ENCODE measurements at regions not wholly inside any gene's neighbourhood (a gene's known extent, or its start where the extent isn't known, plus 50 kb on each side); places are given as distances from the start of the nearest gene placed in this dataset.

DNA sequence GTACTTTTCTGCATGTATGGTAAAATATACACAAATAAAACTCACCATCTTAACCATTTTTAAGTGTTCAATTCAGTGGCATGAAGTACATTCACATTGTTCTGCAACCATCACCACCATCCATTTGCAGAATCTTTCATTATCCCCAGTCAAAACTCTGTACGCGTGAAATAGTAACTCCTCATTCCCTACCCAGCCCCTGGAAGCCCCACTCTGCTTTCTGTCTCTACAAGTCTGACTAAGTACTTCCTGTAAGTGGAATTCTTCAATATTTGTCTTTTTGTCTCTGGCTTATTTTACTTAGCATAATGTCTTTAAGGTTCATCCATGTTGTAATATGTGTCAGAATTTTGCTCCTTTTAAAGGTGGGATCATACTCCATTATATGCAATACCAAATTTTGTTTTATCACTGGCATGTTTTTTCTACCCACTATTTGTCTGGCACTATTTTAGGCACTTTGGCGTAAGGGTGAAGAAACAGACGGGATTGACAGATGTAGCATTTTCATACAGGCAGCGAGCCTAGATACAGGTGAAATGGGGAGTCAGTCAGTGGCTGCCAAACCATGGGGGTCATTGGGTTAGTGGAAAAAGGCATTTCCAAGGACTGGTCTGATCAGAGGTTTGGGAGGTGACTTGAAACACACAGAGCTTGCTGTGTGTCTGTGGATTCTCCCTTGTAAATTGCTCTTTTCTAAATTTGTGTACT is 163.2 kb upstream of the MYCN start:
- Histone ChIP-seq H2AFZ (ENCODE audit: low read length) (no peak overlapping the region), H3K9me3 (ENCODE audit: low read depth, low read length) (no peaks in the 10 kb centered on the region), H3K4me3 (ENCODE audit: insufficient read depth, low read length) (no peak overlapping the region), H3K27me3 (ENCODE audit: insufficient read depth, low read length) (no peaks in the 10 kb centered on the region), H3K79me2 (ENCODE audit: insufficient read depth, low read length) (no peaks in the 10 kb centered on the region), H3K4me1 (ENCODE audit: insufficient read depth, low read length) (no peaks in the 10 kb centered on the region), H3K4me2 (ENCODE audit: insufficient read depth, low read length) (no peak overlapping the region), H4K20me1 (ENCODE audit: insufficient read depth, low read length) (no peaks in the 10 kb centered on the region), H3K27ac (ENCODE audit: low read depth, low read length) (no peak overlapping the region), H3K36me3 (ENCODE audit: insufficient read depth, low read length) (no peaks in the 10 kb centered on the region)
- TF ChIP-seq, protein P1, sequence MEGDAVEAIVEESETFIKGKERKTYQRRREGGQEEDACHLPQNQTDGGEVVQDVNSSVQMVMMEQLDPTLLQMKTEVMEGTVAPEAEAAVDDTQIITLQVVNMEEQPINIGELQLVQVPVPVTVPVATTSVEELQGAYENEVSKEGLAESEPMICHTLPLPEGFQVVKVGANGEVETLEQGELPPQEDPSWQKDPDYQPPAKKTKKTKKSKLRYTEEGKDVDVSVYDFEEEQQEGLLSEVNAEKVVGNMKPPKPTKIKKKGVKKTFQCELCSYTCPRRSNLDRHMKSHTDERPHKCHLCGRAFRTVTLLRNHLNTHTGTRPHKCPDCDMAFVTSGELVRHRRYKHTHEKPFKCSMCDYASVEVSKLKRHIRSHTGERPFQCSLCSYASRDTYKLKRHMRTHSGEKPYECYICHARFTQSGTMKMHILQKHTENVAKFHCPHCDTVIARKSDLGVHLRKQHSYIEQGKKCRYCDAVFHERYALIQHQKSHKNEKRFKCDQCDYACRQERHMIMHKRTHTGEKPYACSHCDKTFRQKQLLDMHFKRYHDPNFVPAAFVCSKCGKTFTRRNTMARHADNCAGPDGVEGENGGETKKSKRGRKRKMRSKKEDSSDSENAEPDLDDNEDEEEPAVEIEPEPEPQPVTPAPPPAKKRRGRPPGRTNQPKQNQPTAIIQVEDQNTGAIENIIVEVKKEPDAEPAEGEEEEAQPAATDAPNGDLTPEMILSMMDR (IDR thresholded peaks at IDR 0.05; ENCODE audit: extremely low read depth, low read depth, low read length): no peak
- no peak for DNase-seq (ENCODE audit: insufficient read length, low spot score, missing footprints)

DNA sequence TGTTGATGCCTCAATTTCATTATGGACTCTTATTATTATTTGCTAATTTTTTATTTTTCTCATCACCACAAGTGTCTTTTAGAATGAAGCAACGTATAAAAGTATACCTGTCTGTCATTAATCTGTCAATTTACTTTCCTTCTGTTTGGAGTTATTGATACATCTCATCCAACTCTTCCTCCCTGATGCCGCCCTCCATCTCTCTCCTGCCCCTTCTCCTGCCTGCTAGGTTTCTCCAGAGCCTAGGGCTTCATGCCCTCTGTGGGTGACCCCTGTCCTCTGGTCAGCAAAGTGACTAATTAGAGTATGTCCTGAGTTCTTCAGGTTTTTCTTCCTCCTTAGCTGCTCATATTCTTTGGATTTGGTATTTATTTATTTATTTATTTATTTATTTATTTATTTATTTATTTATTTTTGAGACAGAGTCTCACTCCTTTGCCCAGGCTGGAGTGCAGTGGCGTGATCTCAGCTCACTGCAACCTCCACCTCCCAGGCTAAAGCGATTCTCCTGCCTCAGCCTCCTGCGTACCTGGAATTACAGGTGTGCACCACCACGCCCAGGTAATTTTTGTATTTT is 162.5 kb upstream of the MYCN start:
- H3K9me3 ChIP-seq (ENCODE audit: low read depth, low read length): no peaks in the 10 kb centered on the region
- no peaks in the 10 kb centered on the region for H3K27me3 ChIP-seq (ENCODE audit: insufficient read depth, low read length)
- TF ChIP-seq, protein P1 (IDR thresholded peaks at IDR 0.05; ENCODE audit: extremely low read depth, low read depth, low read length): no peak

DNA sequence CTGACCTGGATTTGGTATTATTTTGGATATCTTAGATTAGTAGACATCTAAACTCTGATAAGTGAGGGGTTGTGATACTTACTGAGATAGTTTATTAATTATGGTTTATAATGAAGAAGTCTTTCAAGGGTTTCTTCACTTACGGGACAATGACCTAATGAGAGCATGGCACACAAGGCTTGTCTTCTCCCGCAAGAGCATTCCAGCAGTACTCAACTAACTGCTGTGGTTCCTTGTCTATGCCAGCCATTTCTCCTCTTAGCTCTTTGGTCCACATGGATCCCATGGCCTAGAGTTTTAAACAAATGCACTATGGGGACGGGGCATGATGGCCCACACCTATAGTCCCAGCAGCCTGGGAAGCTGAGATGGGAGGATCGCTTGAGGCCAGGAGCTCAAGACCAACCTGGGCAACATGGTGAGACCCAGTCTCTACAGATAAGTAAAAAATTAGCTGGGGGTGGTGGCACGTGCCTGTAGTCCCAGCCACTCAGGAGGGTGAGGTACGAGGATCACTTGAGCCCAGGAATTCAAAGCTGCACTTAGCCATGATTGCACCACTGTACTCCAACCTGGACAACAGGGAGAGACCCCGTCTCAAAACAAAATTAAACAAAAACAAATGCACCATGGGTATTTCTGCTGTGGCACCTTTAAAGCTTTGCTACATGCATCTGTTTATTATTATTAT is 161.7 kb upstream of the MYCN start:
- Histone ChIP-seq H3K9me3 (ENCODE audit: low read depth, low read length) (no peaks in the 10 kb centered on the region), H3K27ac (ENCODE audit: low read depth, low read length) (no peak overlapping the region), H3K4me1 (ENCODE audit: insufficient read depth, low read length) (peaks cover 5% of the 10 kb centered on the region), H3K36me3 (ENCODE audit: insufficient read depth, low read length) (no peaks in the 10 kb centered on the region), H3K79me2 (ENCODE audit: insufficient read depth, low read length) (no peaks in the 10 kb centered on the region), H3K4me3 (ENCODE audit: insufficient read depth, low read length) (no peak overlapping the region), H4K20me1 (ENCODE audit: insufficient read depth, low read length) (no peaks in the 10 kb centered on the region), H3K27me3 (ENCODE audit: insufficient read depth, low read length) (no peaks in the 10 kb centered on the region), H3K4me2 (ENCODE audit: insufficient read depth, low read length) (no peak overlapping the region), H2AFZ (ENCODE audit: low read length) (no peak overlapping the region)
- DNase-seq (ENCODE audit: insufficient read length, low spot score, missing footprints): no peak
- TF ChIP-seq, protein P1 (IDR thresholded peaks at IDR 0.05; ENCODE audit: extremely low read depth, low read depth, low read length): no peak

More for the DNA sequence above, 162.5 kb upstream of the MYCN start:
- no peaks in the 10 kb centered on the region for H3K36me3 ChIP-seq (ENCODE audit: insufficient read depth, low read length)
- no peak overlapping the region for H3K4me3 ChIP-seq (ENCODE audit: insufficient read depth, low read length)
- no peaks in the 10 kb centered on the region for H4K20me1 ChIP-seq (ENCODE audit: insufficient read depth, low read length)
- H2AFZ ChIP-seq (ENCODE audit: low read length): no peak overlapping the region
- no peak overlapping the region for H3K4me2 ChIP-seq (ENCODE audit: insufficient read depth, low read length)
- H3K4me1 ChIP-seq (ENCODE audit: insufficient read depth, low read length): peaks cover 4% of the 10 kb centered on the region
- no peaks in the 10 kb centered on the region for H3K79me2 ChIP-seq (ENCODE audit: insufficient read depth, low read length)
- H3K27ac ChIP-seq (ENCODE audit: low read depth, low read length): no peak overlapping the region
- no peak for DNase-seq (ENCODE audit: insufficient read length, low spot score, missing footprints)

All from osteoblast (primary cell).